SK-N-SH (cell line): ENCODE measurements at regions not wholly inside any gene's neighbourhood (a gene's known extent, or its start where the extent isn't known, plus 50 kb on each side); places are given as distances from the start of the nearest gene placed in this dataset.
A peak's percentile ranks its signal among the peaks of the same experiment; 100 is the strongest.

Experiments used
- CTCF ChIA-PET: fragments of 300-600, 350-600 bp; formaldehyde crosslinking; extraction: SDS; loops from one replicate; lab custom pipeline; 2021; lab: Yijun Ruan, JAX
- POLR2A ChIA-PET: fragments of 350-600 bp; sonication (Branson Sonifier 250); formaldehyde crosslinking; extraction: SDS; loops from one replicate; lab custom pipeline; 2020; ENCODE audit warnings: antibody characterized with exemption, inconsistent platforms; lab: Yijun Ruan, JAX
- DNase-seq: peaks from one replicate; pipeline ENCODE4 v3.0.0; 2012
- H2AFZ ChIP-seq: fragments of 200-600 bp; sonication (generic); 2 replicates; pipeline ENCODE4 v1.8.1; 2016; ENCODE audit warnings: antibody characterized with exemption, mild to moderate bottlenecking, low read depth
- H3F3A ChIP-seq: fragments of 200-600 bp; sonication (generic); replicated peaks from 2 replicates; pipeline ENCODE3; 2016; ENCODE audit warnings: antibody characterized with exemption, mild to moderate bottlenecking; ENCODE audit not compliant: insufficient read depth
- H3K27ac ChIP-seq, 2 experiments: fragments of 200-500 bp in 1 of 2; fragments of 200-600 bp in 1 of 2; sonication (Bioruptor generic) in 1 of 2; sonication (generic), shearing (Covaris generic) in 1 of 2; 2 replicates each; pipeline versions ENCODE4 v1.5.1 to v1.6.1; 2014 to 2016; ENCODE audit warnings: low read depth in 2 of 2, inconsistent platforms in 1 of 2, low read length in 1 of 2, mild to moderate bottlenecking in 1 of 2, mixed read lengths in 1 of 2
- H3K27me3 ChIP-seq: fragments of 200-600 bp; sonication (generic), shearing (Covaris generic); 2 replicates; pipeline ENCODE4 v1.6.1; 2016; ENCODE audit warnings: mixed run types; ENCODE audit not compliant: insufficient read depth
- H3K36me3 ChIP-seq, 2 experiments: fragments of 200-500 bp in 1 of 2; fragments of 200-600 bp in 1 of 2; sonication (Bioruptor generic) in 1 of 2; sonication (generic) in 1 of 2; replicated peaks in 1 of 2; 2 replicates each; pipeline versions ENCODE3 to v1.5.1; 2014 to 2016; ENCODE audit warnings: low read length in 1 of 2, mild to moderate bottlenecking in 1 of 2; ENCODE audit not compliant: insufficient read depth in 2 of 2, control insufficient read depth in 1 of 2
- H3K4me1 ChIP-seq, 2 experiments: fragments of 200-500 bp in 1 of 2; fragments of 200-600 bp in 1 of 2; sonication (Bioruptor generic) in 1 of 2; sonication (generic), shearing (Covaris generic) in 1 of 2; 2 replicates each; pipeline versions ENCODE4 v1.5.1 to v1.6.1; 2014 to 2016; ENCODE audit warnings: low read depth in 1 of 2, low read length in 1 of 2, mixed run types in 1 of 2; ENCODE audit not compliant: insufficient read depth in 2 of 2, control insufficient read depth in 1 of 2
- H3K4me2 ChIP-seq: fragments of 200-600 bp; sonication (generic), shearing (Covaris generic); 2 replicates; pipeline ENCODE4 v1.6.1; 2017; ENCODE audit warnings: mixed run types
- H3K4me3 ChIP-seq, 2 experiments: fragments of 200-500 bp in 1 of 2; fragments of 200-600 bp in 1 of 2; sonication (Bioruptor generic) in 1 of 2; sonication (generic), shearing (Covaris generic) in 1 of 2; 2 replicates each; pipeline versions ENCODE4 v1.5.1 to v1.8.1; 2014 to 2016; ENCODE audit warnings: low read depth in 2 of 2, inconsistent platforms in 1 of 2, low read length in 1 of 2, mild to moderate bottlenecking in 1 of 2, mixed read lengths in 1 of 2, moderate library complexity in 1 of 2
- H3K79me2 ChIP-seq: fragments of 200-600 bp; sonication (generic); 2 replicates; pipeline ENCODE4 v1.8.1; 2017; ENCODE audit warnings: mild to moderate bottlenecking; ENCODE audit not compliant: insufficient read depth
- H3K9ac ChIP-seq: fragments of 200-600 bp; sonication (generic); 2 replicates; pipeline ENCODE4 v1.6.1; 2017; ENCODE audit warnings: mixed run types
- H3K9me2 ChIP-seq: fragments of 200-600 bp; sonication (generic); 2 replicates; pipeline ENCODE4 v1.6.1; 2017; ENCODE audit warnings: mixed run types
- H3K9me3 ChIP-seq: fragments of 200-600 bp; sonication (generic); 2 replicates; pipeline ENCODE4 v1.6.1; 2017; ENCODE audit warnings: mixed run types, mild to moderate bottlenecking, moderate library complexity
- H4K20me1 ChIP-seq: fragments of 200-600 bp; sonication (generic); 2 replicates; pipeline ENCODE4 v1.6.1; 2017; ENCODE audit warnings: mild to moderate bottlenecking, mixed run types; ENCODE audit not compliant: insufficient read depth
- CTCF ChIP-seq: fragments of 200-600 bp; sonication (generic); IDR thresholded peaks from 2 replicates; pipeline ENCODE4 v1.6.1; 2017; ENCODE audit warnings: antibody characterized with exemption, mild to moderate bottlenecking, moderate library complexity
- FOSL2 ChIP-seq: IDR thresholded peaks from 2 replicates; pipeline ENCODE4 v1.4.0; 2012; ENCODE audit warnings: low read depth, mild to moderate bottlenecking, moderate library complexity, borderline replicate concordance
- RAD21 ChIP-seq: IDR thresholded peaks from 2 replicates; pipeline ENCODE4 v1.6.1; 2012; ENCODE audit warnings: mild to moderate bottlenecking, low read length
- RFX5 ChIP-seq: IDR thresholded peaks from 2 replicates; pipeline ENCODE4 v1.6.1; 2012; ENCODE audit warnings: mild to moderate bottlenecking, improper control_type of control experiment, low read length
- SMC3 ChIP-seq: IDR thresholded peaks from 2 replicates; pipeline ENCODE4 v1.6.1; 2012; ENCODE audit warnings: low read depth, low read length, improper control_type of control experiment
- TEAD4 ChIP-seq: IDR thresholded peaks from 2 replicates; pipeline ENCODE4 v1.4.0; 2012; ENCODE audit warnings: mild to moderate bottlenecking, borderline replicate concordance; ENCODE audit not compliant: insufficient read depth
- WGBS: methylation state at CpG from one replicate; pipeline ENCODE4 v1.1.6; 2017; ENCODE audit warnings: low lambda C conversion rate; 5-methylcytosine and 5-hydroxymethylcytosine counted together
- TF ChIP-seq, protein P1 (sequence below): IDR thresholded peaks from 2 replicates; pipeline ENCODE4 v1.4.0; 2012; ENCODE audit warnings: low read depth
- TF ChIP-seq, protein P2 (sequence below): fragments of 150-350 bp; IDR thresholded peaks from 2 replicates; pipeline ENCODE4 v1.6.1; 2017; ENCODE audit warnings: antibody characterized with exemption, low read length, low read depth, borderline replicate concordance

DNA sequence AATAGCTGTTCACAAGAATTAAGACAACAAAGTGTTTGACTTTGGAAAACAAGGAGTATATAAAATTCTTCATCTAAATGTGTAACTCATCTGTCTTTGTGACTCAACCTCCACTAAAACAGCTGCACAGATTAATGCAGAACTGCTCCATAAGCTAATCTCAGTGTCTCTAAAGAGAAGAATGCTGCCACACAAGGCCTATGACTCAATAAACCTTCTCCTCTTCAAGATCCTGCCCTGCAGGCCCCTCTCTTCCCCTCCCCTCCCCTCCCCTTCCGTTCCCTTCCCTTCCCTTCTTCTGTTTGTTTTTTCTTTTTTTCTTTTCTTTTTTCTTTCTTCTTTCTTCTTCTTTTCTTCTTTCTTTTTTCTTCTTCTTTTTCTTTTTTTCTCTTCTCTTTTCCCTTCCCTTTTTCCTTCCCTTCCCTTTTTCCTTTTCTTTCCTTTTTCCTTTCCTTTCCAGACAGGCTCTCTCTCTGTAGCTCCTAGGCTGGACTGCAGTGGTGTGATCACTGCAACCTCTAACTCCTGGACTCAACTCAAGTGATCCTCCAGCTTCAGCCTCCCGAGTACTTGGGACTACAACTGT is 1052.8 kb downstream of the BRINP3 start:
- no peaks in the 10 kb centered on the region for H3K9me2 ChIP-seq
- no peaks in the 10 kb centered on the region for H3K36me3 ChIP-seq
- H3K79me2 ChIP-seq, result no peaks in the 10 kb centered on the region
- H3F3A ChIP-seq, result no peaks in the 10 kb centered on the region
- no peaks in the 10 kb centered on the region for H4K20me1 ChIP-seq
- 73% methylated on average over 2 of the region's 2 CpGs for WGBS
- POLR2A ChIA-PET, result no interaction called here
- H3K9ac ChIP-seq, result no peak overlapping the region
- TF ChIP-seq FOSL2 (no peak), RFX5 (no peak), TEAD4 (no peak), SMC3 (no peak)
- TF ChIP-seq, protein P1, sequence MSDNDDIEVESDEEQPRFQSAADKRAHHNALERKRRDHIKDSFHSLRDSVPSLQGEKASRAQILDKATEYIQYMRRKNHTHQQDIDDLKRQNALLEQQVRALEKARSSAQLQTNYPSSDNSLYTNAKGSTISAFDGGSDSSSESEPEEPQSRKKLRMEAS, result no peak
- no peaks in the 10 kb centered on the region for H3K27me3 ChIP-seq
- H3K4me1 ChIP-seq, result no peaks in the 10 kb centered on the region
- no peak overlapping the region for H3K4me3 ChIP-seq
- CTCF ChIA-PET, result no interaction called here
- no peak for DNase-seq
- no peak overlapping the region for H3K27ac ChIP-seq
- no peaks in the 10 kb centered on the region for H3K9me3 ChIP-seq
- no peak overlapping the region for H3K4me2 ChIP-seq
- no peak overlapping the region for H2AFZ ChIP-seq

DNA sequence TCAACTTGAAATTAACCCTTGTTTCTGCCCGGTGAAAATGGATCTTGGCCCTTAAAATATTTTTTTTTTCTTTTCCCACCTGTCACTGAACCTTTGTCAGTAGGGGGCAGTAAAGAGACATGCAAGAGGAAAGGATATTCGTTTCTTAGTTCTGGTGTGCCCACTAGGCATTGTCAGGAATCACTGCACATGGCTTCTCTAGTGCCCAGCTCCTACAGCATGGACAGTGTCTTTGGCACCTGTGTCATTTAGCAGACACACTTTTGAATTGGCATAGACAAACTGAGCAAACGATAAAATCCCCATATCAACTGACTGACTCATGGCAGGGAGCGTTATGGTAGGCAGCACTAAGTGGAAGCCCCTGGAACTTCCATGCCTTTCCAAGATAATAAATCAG is 1048.1 kb downstream of the BRINP3 start:
- H3F3A ChIP-seq, result no peaks in the 10 kb centered on the region
- peak; percentile 7 for DNase-seq
- H3K9me3 ChIP-seq, result no peaks in the 10 kb centered on the region
- WGBS, result 67% methylated on average over 4 of the region's 4 CpGs
- no peak overlapping the region for H3K9ac ChIP-seq
- no peaks in the 10 kb centered on the region for H3K27me3 ChIP-seq
- TF ChIP-seq CTCF (peak; percentile 61), RAD21 (peak; percentile 67), SMC3 (peak; percentile 17; the same call in 1 of the 2 replicates)
- TF ChIP-seq, protein P2, sequence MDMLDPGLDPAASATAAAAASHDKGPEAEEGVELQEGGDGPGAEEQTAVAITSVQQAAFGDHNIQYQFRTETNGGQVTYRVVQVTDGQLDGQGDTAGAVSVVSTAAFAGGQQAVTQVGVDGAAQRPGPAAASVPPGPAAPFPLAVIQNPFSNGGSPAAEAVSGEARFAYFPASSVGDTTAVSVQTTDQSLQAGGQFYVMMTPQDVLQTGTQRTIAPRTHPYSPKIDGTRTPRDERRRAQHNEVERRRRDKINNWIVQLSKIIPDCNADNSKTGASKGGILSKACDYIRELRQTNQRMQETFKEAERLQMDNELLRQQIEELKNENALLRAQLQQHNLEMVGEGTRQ, result no peak
- TF ChIP-seq, all 33 proteins: peak for 3
- no peak overlapping the region for H2AFZ ChIP-seq
- ChIA-PET CTCF (interaction anchor here (0.6 to 1.0 kb wide), 3 partner anchors 223 to 1007 kb away, joined by 3 to 4 read pairs (median 3); no protein-coding TSS in a partner anchor), POLR2A (no interaction called here)
- no peak overlapping the region for H3K27ac ChIP-seq
- H3K4me2 ChIP-seq, result no peak overlapping the region
- H3K9me2 ChIP-seq, result no peaks in the 10 kb centered on the region
- no peaks in the 10 kb centered on the region for H4K20me1 ChIP-seq
- H3K4me3 ChIP-seq, result peak overlapping the region in 1 of 2 experiments; percentile 10; a peak in 1 of 4 replicates
- H3K36me3 ChIP-seq, result no peaks in the 10 kb centered on the region
- no peaks in the 10 kb centered on the region for H3K79me2 ChIP-seq
- no peaks in the 10 kb centered on the region for H3K4me1 ChIP-seq
